ENCODE measurements at regions not wholly inside any gene's neighbourhood (a gene's known extent, or its start where the extent isn't known, plus 50 kb on each side); places are given as distances from the start of the nearest gene placed in this dataset.

GRCh38 chr10:10642189-10642588 is 375.5 kb upstream of the CELF2 start:
- no peak overlapping the region for H3K4me3 ChIP-seq (ENCODE audit: low read length)
- DNase-seq (ENCODE audit: low read depth): no peak
- TF ChIP-seq CTCF (conservative IDR thresholded peaks at IDR 0.05; ENCODE audit: low read length): no peak

GRCh38 chr10:10642751-10643150 is 374.9 kb upstream of the CELF2 start:
- no peak for TF ChIP-seq CTCF (conservative IDR thresholded peaks at IDR 0.05; ENCODE audit: low read length)
- no peak overlapping the region for H3K4me3 ChIP-seq (ENCODE audit: low read length)
- DNase-seq (ENCODE audit: low read depth): peak; percentile 8

GRCh38 chr10:10644008-10644646 is 373.5 kb upstream of the CELF2 start:
- no peak overlapping the region for H3K4me3 ChIP-seq (ENCODE audit: low read length)
- no peak for TF ChIP-seq CTCF (conservative IDR thresholded peaks at IDR 0.05; ENCODE audit: low read length)
- peak; percentile 60 for DNase-seq (ENCODE audit: low read depth)

- no peak for DNase-seq (ENCODE audit: low read depth)
- no peak overlapping the region for H3K4me3 ChIP-seq (ENCODE audit: low read length)
- no peak for TF ChIP-seq CTCF (conservative IDR thresholded peaks at IDR 0.05; ENCODE audit: low read length)
Observed at GRCh38 chr10:10644676-10645385, 372.8 kb upstream of the CELF2 start.

GRCh38 chr10:10647331-10647730 is 370.3 kb upstream of the CELF2 start:
- H3K4me3 ChIP-seq (ENCODE audit: low read length): no peak overlapping the region
- no peak for DNase-seq (ENCODE audit: low read depth)
- TF ChIP-seq CTCF (conservative IDR thresholded peaks at IDR 0.05; ENCODE audit: low read length): no peak

- no peak overlapping the region for H3K4me3 ChIP-seq (ENCODE audit: low read length)
- no peak for DNase-seq (ENCODE audit: low read depth)
- no peak for TF ChIP-seq CTCF (conservative IDR thresholded peaks at IDR 0.05; ENCODE audit: low read length)
Observed at GRCh38 chr10:10657139-10657760, 360.4 kb upstream of the CELF2 start.

Data from AG10803 (cell line).